GM21381 (cell line): ENCODE measurements at regions not wholly inside any gene's neighbourhood (a gene's known extent, or its start where the extent isn't known, plus 50 kb on each side); places are given as distances from the start of the nearest gene placed in this dataset.
"Not testable (repeated sequence)": the region's sequence is repeated elsewhere in the genome, so short reads cannot be mapped to it uniquely, and the experiment has no call there.

Experiments used
- ATAC-seq: cut with Tn5 transposase; IDR thresholded peaks from one replicate; pipeline ENCODE4 v1.9.1; 2021; ENCODE audit warnings: mild to moderate bottlenecking, moderate library complexity; ENCODE audit not compliant: unreplicated experiment

DNA sequence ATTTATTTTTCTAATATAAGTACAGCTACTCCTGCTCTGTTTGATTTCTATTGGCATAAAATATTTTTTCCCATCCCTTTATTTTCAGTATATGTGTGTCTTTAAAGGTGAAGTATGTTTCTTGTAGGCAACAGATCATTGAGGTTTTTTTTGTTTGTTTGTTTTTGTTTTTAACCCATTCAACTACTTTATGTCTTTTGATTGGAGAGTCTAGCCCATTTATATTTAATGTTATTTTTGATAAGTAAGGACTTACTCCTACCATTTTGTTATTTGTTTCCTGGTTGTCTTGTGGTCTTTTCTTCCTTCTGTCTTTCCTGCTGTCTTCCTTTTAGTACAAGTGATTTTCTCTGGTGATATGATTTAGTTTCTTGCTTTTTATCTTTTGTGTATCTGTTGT is 285.1 kb upstream of the PROX1 start:
- no peak for ATAC-seq

DNA sequence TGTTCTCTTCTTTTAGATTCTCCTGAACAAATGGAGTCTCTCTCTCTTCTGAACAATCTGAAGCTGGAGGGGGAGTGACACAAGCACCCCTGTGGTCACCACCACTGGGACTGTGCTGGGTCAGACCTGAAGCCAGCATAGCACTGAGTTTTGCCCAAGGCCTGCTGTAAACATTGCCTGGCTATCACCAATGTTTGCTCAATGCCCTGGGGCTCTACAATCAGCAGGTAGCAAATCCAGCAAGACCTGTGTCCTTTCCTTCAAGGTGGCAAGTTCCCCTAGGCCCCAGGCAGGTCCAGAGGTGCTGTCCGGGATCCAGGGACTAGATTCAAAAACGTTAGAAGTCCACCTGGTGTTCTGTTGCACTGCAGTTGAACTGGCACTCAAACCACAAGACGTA is 282.8 kb upstream of the PROX1 start:
- ATAC-seq, result no peak

DNA sequence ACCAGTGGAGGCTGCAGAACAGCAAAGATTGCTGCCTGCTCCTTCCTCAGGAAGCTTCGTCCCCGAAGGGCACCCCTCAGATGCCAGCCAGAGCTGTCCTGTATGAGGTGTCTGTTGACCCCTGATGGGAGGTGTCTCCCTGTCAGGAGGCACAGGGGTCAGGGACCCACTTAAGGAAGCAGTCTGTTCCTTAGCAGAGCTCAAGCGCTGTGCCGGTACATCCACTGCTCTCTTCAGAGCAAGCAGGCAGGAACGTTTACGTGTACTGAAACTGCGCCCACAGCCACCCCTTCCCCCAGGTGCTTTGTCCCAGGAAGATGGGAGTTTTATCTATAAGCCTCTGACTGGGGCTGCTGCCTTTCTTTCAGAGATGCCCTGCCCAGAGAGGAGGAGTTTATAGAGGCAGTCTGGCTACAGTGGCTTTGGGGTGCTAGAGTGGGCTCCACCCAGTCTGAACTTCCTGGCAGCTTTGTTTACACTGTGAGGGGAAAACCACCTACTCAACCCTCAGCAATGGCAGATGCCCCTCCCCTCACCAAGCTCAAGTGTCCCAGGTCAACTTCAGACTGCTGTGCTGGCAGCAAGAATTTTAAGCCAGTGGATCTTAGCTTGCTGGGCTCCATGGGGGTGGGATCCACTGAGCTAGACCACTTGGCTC is 275.8 kb upstream of the PROX1 start:
- ATAC-seq, result not testable (repeated sequence)

DNA sequence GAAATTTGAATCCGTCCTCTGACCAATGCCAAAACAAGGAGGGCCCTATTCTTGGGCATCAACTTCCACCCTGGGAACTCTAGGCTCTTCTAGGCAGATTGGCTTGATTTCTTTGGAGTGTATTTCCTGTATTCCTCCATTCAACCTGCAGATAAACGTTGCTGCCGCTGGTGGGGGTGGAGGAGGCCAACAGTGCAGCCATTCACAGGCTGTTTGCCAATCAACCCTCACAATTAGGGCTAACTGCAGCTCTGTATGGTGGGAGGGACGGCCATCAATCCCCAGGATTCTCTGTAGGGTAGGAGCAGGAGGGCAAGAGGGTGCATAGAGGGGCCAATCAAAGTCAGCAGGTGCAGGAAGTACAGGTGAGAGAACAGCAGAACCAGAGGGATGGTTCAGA is 273.1 kb upstream of the PROX1 start:
- no peak for ATAC-seq

DNA sequence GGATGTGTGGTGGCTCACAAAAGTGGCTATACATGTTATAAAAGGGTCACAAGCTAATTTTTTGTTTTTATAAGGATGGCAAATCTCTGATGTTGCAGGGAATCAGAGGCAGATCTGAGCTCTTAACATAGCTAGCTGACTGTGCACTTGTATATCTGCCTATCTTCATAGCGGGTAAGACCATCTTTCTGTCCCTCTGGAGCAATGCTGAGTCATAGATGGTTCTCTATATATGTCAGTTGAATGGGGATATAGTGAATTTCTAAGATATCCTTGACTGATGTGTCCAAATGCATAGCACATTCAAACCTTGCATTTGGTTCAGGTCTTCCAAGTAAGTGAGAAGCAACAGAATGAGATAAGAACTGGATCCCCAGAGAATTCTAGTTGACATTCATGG is 272.6 kb upstream of the PROX1 start:
- ATAC-seq, result no peak

DNA sequence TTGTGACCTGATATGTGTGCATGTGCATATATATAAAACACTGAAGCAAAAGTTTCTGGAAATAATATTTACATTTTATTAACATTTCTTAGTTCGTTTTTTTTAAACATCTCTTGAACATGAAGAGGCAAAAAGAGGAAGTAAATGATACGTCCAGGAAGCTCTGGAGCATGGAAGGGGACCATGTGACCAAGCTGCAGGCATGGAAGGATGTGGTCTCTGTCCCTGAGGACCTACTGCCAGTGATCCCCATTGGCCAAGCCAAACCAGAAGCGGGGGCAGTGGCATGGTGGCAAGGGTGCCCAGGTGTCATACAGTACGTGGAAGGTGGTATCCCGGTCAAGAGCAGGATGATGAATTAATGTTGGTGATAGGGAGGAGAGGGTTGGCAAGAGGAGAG is 268.3 kb upstream of the PROX1 start:
- ATAC-seq, result no peak

DNA sequence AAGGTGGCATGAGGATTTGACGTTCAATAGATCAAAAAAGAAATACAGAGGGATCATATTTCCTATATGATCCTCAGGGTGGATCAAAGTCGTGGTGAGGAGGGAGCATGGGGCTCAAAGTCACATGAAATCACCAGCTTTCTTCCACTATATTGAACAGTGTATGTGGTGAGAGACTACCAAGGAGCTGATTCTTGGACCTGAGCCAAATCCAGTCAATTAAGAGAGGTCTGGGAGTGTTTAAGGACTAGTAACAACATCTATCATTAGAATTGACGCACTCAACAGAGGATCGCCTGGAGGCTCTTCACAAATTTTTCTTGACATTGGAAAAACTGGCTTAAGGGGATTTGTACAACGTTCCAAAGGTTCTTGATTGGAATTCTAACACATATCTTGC is 267.7 kb upstream of the PROX1 start:
- no peak for ATAC-seq

DNA sequence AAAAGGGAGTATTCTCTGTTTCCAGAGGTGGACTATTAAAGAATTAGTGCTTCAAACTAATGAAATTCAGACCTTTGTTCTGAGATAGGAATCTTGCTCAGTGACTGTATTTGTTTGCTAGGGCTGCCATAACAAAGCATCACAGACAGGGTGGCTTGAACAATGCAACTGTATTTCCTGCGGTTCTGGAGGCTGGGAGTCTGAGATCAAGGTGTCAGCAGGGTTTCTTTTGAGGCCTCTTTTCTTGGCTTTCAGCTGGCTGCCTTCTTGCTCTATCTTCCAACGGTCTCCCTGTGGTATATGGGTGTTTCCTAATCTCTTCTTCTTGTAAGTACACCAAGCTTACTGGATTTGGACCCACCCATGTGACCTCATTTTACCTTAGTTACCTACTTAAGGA is 264.6 kb upstream of the PROX1 start:
- no peak for ATAC-seq

DNA sequence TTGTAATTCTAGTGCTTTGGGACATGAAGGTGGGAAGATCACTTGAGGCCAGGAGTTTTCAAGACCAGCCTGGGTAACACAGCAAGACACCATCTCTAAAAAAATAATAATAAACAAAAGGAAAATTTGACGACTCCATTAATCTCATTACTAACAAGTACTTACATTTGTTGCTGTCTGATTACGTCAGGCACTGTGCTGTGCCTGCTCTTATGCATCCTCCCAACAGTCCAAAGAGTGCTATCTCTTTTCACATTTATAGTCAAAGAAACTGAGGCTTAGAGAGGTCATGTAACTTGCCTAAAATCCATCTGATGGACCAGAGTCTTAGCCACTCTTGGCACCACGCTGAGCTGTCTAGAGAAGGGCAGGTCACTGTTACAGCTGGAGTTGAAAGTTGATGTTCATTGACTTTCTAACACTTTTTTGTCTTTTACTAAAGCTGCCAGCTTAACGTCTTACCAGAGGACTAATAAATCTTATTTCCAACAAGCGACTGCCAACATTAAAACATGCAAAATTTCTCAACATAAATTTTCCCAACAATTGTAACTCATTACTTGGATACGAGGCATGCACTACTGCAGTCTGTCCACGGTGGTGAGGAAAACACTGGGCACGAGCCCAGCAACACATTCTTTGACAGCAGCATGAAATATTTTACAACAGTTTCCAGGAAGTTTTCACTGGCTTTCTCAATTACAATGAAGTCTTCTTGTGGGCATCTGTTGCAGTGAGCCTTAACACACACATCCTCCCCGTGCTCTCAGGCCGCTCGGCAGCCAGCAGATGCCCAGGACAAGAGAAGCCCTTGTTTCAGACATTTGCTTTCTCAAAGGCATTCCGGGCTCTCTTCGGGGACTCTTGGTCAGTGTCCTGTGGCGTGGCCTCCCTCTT is 262.9 kb upstream of the PROX1 start:
- no peak for ATAC-seq

DNA sequence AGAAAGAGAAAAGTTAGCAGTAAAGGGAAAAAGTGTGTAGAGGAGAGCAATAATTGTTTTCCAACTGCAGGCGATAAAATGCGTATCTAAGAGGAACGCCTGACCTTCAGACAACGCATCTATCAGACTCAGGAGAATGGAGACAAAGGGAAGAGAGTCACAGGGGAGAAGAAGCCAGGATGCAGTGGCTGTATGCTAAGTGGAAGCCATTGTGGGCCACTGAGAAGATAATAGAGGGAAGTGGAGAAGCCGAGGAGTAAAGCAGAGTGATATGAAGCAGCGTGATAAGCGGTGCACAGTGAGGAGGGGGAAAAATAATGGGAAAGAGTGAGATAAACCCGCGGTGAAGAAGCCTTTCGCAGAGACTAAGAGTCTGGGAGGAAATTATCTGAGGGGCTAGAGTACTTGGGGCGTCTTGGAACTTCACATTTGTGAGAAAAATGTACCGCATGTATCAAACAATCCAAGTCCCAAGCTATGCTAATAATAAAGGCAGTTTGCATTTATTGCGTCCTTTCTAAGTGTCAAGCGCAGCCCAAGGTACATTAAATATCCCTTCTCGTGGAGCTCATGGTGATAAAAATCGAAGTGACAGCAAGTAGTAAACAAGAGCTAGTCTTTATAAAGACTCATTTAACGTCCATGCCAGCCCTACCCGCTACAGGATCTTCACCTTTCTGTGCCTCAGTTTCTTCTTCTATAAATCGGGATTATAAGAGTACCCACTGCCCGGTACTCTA is 259.8 kb upstream of the PROX1 start:
- no peak for ATAC-seq

DNA sequence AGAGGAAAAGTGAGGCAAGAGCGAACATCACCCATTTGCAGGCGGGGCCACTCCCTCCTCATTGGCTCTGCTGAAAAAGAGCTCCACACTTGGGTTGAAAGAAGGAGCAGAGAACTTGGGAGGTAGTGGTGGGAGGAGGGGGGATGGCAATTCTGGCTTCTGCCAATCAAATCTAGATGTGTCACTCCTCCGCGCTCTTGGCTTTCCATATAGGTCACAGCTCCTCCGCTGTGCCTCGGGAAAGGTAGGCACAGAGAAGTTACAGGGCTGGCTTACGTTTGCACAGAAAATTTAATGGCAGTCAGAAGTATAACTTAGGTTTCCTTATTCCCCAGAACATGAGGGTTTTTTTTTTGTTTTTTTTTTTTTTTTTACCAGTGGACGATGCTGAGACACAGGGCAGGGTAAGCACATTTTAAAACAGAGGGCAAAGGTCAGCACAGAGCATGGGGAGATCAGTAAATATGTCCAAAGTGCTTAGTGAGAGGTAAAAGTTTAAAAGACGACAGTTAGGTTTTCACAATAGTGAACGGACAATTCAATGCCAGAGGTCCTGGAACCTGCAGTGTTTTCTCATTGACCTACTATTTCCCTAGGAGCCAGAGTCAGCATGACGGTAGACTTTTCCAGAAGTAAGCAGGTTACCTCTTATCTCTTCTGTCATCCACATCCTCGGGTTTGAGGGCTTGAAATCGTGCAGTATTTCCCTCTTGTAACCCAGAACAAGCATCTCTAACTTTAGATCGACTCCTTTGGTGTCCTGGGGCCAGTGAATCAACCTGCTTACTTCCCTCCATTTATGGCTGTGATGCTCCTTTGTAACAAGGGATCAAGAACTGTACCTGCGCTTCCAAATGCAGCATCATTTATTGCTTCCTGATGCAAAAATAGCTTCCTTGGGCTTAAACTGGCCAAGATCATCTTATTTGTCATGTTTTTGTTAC is 258.9 kb upstream of the PROX1 start:
- no peak for ATAC-seq

DNA sequence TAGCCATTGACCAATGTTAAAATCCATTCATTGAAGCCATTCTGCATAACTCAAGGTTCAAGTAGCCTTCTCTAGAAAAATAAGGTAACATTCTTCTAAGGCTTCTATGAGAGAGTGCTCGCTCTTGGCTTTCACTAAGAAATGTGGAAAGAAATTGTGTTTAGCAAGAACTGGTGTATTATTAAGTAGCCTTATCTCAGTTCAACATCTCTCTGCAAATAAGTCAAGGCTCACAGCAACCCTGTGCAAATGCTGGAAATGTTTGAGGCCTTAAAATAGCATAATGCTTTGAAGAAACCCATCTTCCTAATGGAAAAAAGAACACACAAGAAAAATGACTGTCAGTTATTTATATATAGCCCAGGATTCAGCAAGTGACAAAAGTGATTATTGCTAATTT is 254.1 kb upstream of the PROX1 start:
- ATAC-seq, result no peak

DNA sequence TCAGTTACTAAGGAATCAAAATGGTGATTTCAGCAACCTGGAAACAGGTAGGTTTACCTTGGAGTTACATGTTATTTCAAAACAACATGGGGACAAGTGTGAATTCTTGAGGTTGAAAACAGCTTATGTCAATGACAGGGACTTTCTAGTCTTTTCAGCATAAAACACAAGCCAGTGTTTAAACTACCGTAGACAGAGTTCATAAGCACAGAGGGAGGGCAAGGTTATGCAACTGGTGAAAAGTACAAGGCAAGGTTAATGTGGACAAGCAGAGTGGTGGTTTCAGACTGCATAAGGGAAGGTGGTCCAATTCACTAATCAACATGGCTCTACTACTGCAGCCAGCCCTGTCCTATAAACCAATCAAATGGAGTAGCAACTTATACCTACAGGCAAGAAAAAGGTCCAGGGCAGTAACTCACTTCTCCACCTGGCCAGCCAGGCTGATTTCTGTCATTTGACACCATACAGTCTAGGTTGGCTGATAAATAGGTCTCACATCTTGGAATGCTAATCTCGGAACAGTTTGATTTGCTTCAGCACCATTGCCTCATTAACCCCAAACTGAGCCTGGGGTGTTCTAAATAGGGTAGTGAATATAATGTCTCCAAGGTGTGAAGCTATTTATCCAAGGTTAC is 250.3 kb upstream of the PROX1 start:
- no peak for ATAC-seq

DNA sequence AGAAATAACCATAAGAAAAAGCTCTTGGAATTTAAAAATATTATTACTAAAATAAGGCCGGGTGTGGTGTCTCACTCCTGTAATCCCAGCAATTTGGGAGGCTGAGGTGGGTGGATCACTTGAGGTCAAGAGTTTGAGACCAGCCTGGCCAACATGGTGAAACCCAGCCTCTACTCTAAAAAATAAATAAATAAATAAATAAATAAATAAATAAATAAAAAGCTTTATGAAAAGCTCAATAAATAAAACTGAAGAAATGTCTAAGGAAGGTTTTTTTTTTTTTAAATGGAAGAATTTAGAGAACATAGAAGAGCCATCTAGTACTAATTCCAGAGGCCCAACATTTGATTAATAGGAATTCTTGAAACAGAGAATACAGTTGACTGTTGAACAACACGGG is 249.1 kb upstream of the PROX1 start:
- no peak for ATAC-seq

DNA sequence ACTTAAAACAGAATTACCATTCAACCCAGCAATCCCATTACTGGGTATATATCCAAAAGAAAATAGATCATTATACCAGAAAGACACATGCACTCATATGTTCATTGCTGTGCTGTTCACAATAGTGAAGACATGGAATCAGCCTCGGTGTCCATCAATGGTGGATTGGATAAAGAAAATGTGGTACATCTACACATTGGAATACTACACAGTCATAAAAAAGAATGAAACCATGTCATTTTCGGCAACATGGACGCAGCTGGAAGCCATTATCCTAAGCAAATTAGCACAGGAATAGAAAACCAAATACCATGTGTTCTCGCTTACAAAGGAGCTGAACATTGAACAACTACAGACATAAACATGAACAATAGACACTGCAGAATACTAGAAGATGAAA is 244.8 kb upstream of the PROX1 start:
- ATAC-seq, result no peak

DNA sequence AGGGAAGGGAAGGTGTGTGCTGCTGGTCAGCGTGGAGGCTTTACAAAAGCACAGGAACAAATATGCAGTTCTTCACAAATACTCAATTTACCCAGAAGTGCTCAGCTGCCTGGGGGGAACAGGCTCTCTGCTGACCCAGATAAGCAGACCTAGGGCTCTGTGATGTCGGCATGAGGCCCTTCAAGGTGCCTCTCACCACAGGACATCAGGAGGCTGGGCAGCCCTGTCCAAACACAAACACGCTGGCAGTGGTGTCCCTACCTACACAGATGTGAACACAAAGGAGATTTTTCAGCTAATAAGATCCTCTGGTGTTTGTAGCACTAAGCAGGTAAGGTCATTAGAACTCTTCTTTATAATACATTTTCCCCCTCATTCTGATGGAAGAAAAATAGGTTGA is 243.0 kb upstream of the PROX1 start:
- ATAC-seq, result no peak

DNA sequence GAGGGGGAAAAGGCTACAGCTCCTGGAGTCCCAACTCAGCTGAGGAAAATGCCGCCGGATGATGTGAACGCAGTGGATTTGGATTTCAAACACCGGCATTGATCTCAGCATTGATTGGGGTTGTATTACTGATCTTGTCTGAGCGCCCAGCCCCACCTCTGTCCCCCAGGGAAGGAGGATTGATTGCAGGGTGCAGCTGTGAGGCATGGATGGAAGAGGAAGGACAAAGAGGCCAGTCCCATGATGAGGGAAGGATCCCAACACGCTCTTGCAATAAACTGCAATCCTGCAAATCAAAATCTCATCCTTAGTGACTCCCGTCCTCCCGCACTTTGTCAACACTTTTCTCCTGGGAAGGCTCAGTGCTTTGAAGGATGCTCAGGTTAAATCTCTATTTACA is 242.3 kb upstream of the PROX1 start:
- ATAC-seq, result no peak

DNA sequence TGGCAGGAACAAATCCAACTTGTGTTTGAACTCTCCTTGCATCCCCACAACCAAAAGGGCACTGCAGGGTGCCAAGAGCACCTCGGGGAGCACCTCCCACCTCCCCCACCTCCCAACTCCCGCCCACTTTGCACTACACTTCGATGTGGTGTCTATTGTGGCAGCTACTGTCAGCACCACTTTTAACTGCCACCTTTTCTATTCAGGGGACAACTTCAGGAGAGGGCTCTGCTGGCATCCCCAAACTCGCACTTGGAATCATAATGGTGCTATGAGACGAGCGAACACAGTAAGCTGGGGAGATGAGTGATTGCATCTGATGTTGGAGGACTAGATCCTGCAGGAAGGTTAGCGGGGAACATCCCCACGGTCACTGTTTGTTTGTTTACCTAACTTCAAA is 238.2 kb upstream of the PROX1 start:
- no peak for ATAC-seq

DNA sequence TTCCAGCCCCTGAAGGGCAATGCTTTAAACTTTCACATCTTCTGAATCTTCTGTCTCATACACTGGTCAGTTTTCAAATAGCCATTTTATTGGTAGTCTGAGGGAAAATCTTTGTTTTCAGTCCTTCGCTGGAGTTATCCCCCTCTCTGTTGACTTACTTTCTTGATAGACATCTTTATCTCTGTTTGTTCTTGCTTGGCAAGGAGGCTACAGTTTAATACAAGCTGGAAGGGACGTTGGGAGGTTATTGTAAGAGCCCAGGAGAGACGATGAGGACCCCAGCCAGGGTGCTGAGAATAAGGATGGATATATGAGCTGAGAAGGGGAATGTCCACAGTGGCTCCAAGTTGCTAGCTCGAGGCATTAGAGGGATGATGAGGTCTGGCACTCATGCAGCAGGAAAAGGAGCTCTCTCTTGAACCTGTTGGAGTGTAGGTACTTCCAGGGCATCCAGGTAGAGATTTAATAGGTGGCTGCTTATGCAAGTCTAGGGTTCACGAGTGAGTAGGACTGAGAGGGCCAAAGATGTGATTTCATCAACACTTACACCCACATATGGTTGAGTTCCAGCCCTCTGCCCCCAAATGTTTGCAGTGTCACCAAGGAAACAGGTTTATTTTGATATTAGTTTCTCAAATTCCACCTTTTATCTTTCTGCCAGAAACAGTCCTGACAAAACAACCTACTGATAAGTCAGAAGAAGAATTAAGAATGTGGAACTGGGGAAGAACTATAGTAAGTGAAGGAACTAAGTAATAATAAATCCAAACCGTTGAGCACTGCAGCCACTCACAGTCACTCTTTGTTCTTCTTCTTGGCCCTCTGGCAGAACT is 237.3 kb upstream of the PROX1 start:
- ATAC-seq, result no peak

DNA sequence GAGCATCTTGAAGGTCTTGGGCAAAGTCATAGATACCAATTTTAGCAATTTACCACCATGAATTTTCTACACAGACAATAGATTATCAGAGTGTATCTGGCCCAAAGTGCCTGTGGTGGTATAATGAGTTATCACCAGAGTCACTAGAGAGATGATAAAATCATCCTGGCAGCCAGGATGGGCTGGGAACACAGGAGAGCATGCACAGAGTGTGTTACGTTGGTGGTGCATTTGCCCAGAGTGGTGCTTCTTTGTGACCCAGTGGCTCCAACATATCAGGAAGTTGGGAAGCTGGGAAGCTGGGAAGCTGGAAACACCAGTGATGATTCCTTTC is 236.7 kb upstream of the PROX1 start:
- no peak for ATAC-seq
